ENCODE measurements at regions not wholly inside any gene's neighbourhood (a gene's known extent, or its start where the extent isn't known, plus 50 kb on each side); places are given as distances from the start of the nearest gene placed in this dataset.

DNA sequence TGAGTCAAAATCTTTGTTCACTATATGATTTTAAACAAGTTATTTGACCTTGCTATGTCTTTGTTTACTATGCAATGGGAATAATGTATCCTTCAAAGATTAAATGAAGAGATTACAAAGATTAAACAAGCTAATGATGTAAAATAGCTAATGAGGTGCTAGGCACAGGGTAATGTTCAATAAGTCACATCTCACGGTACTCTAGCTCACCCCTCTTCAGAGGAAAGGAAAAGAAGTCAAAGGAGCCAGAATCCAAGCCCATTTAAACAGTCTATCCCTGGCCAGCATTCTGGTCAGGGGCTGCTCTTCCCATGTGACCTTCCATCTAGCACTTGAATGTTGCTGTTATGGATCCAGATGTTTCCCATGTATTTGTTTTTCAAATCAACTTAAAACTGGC, 412.4 kb upstream of the CAMK1G start:
- no peak for TF ChIP-seq NFIC (IDR thresholded peaks at IDR 0.05)
- TF ChIP-seq, protein P1, sequence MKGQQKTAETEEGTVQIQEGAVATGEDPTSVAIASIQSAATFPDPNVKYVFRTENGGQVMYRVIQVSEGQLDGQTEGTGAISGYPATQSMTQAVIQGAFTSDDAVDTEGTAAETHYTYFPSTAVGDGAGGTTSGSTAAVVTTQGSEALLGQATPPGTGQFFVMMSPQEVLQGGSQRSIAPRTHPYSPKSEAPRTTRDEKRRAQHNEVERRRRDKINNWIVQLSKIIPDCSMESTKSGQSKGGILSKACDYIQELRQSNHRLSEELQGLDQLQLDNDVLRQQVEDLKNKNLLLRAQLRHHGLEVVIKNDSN (IDR thresholded peaks at IDR 0.05), result no peak
- no peak for TF ChIP-seq TEAD4 (IDR thresholded peaks at IDR 0.05)
- TF ChIP-seq, protein P2, sequence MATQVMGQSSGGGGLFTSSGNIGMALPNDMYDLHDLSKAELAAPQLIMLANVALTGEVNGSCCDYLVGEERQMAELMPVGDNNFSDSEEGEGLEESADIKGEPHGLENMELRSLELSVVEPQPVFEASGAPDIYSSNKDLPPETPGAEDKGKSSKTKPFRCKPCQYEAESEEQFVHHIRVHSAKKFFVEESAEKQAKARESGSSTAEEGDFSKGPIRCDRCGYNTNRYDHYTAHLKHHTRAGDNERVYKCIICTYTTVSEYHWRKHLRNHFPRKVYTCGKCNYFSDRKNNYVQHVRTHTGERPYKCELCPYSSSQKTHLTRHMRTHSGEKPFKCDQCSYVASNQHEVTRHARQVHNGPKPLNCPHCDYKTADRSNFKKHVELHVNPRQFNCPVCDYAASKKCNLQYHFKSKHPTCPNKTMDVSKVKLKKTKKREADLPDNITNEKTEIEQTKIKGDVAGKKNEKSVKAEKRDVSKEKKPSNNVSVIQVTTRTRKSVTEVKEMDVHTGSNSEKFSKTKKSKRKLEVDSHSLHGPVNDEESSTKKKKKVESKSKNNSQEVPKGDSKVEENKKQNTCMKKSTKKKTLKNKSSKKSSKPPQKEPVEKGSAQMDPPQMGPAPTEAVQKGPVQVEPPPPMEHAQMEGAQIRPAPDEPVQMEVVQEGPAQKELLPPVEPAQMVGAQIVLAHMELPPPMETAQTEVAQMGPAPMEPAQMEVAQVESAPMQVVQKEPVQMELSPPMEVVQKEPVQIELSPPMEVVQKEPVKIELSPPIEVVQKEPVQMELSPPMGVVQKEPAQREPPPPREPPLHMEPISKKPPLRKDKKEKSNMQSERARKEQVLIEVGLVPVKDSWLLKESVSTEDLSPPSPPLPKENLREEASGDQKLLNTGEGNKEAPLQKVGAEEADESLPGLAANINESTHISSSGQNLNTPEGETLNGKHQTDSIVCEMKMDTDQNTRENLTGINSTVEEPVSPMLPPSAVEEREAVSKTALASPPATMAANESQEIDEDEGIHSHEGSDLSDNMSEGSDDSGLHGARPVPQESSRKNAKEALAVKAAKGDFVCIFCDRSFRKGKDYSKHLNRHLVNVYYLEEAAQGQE (IDR thresholded peaks at IDR 0.05; ENCODE audit: low read depth), result no peak
- TF ChIP-seq CREB1 (IDR thresholded peaks at IDR 0.05; ENCODE audit: low read depth), result no peak
- TF ChIP-seq RAD21 (IDR thresholded peaks at IDR 0.05; ENCODE audit: low read depth), result no peak
- TF ChIP-seq CEBPB (IDR thresholded peaks at IDR 0.05), result no peak
- TF ChIP-seq EP300 (IDR thresholded peaks at IDR 0.05; ENCODE audit: borderline replicate concordance), result no peak
- no peak for TF ChIP-seq TAF1 (IDR thresholded peaks at IDR 0.05; ENCODE audit: low read depth)
- no peak for TF ChIP-seq TCF12 (IDR thresholded peaks at IDR 0.05; ENCODE audit: low read depth)
- TF ChIP-seq YY1 (IDR thresholded peaks at IDR 0.05; ENCODE audit: low read depth), result no peak
- TF ChIP-seq, protein P3, sequence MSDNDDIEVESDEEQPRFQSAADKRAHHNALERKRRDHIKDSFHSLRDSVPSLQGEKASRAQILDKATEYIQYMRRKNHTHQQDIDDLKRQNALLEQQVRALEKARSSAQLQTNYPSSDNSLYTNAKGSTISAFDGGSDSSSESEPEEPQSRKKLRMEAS (IDR thresholded peaks at IDR 0.05), result no peak

All from Ishikawa (cell line).